OCI-LY1 (cell line): ENCODE measurements at regions not wholly inside any gene's neighbourhood (a gene's known extent, or its start where the extent isn't known, plus 50 kb on each side); places are given as distances from the start of the nearest gene placed in this dataset.

ENCODE experiments used
- CTCF ChIP-seq: fragments of 200-600 bp; sonication (generic), shearing (Covaris generic); IDR thresholded peaks from 2 replicates; pipeline ENCODE4 v1.5.1; 2017; ENCODE audit warnings: mild to moderate bottlenecking, antibody characterized with exemption, low read length, moderate library complexity, mixed read lengths
- EZH2 ChIP-seq: fragments of 200-600 bp; sonication (generic), shearing (Covaris generic); IDR thresholded peaks from 2 replicates; pipeline ENCODE4 v1.8.0; 2017; ENCODE audit warnings: borderline replicate concordance, mixed run types, mild to moderate bottlenecking, antibody characterized with exemption, low read length, moderate library complexity, mixed read lengths

- no peak for TF ChIP-seq CTCF
- no peak for TF ChIP-seq EZH2
Observed at GRCh38 chr14:105926373-105927095, 400.2 kb downstream of the TMEM121 start.
